Colon (tissue), 2 donors: ENCODE measurements at regions not wholly inside any gene's neighbourhood (a gene's known extent, or its start where the extent isn't known, plus 50 kb on each side); places are given as distances from the start of the nearest gene placed in this dataset.

ENCODE experiments used
- FAIRE-seq: peaks from 2 replicates; lab custom pipeline; 2012; peaks lifted over from hg19 to GRCh38; lab: Jason Lieb, UNC
- donor health status: control.
- donor health status: control.

- FAIRE-seq, result no peak
These were observed 792.7 kb upstream of the CHD1 start for GRCh38 chr5:99721506-99721905.

- FAIRE-seq, result no peak
These were observed 787.1 kb upstream of the CHD1 start for GRCh38 chr5:99715921-99716320.

DNA sequence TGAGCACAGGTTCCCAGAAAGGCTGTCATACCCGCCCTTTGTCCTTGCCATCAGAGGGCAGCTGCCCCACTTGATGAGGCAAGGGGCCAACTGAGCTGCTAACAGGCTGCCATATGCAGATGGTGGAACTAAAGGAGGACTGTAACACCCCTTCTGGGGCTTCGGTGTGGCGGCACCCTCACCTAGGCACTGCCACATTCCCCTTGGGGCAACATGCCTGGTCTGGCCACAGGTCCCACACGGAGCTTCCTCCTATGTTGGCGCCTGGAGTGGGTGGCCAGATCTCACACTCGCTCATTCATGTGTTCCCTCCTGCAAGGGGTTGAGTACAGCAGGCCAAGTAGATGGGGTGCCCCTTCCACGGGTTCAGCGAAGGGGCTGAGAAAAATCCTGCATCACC lies 777.4 kb upstream of the CHD1 start:
- FAIRE-seq, result no peak

DNA sequence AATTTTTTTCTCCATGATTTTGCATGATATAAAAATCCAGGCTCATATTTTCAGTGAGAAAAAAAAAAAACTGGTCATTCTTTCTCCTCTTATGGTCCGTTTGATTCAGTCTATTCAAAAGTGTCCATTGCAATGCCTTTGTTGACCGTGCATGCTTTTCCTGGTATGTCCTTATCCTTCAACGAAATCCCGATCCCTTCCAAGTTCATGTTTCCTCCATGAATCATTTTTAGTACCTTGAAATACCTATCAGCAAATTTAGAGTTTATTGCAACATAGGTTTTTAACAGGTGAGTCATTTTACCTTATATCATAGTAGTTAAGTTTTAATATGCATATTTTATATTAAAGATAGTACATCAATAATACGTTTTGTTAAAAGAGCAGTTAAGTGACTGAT lies 773.8 kb upstream of the CHD1 start:
- no peak for FAIRE-seq

- no peak for FAIRE-seq
These were observed 766.1 kb upstream of the CHD1 start for GRCh38 chr5:99694884-99695283.

GRCh38 chr5:99686538-99686937 lies 757.7 kb upstream of the CHD1 start:
- no peak for FAIRE-seq

GRCh38 chr5:99675974-99676373 lies 747.2 kb upstream of the CHD1 start:
- FAIRE-seq, result no peak

GRCh38 chr5:99674101-99674500 lies 745.3 kb upstream of the CHD1 start:
- FAIRE-seq, result no peak

GRCh38 chr5:99664972-99665371 lies 736.2 kb upstream of the CHD1 start:
- FAIRE-seq, result peak; percentile 60

DNA sequence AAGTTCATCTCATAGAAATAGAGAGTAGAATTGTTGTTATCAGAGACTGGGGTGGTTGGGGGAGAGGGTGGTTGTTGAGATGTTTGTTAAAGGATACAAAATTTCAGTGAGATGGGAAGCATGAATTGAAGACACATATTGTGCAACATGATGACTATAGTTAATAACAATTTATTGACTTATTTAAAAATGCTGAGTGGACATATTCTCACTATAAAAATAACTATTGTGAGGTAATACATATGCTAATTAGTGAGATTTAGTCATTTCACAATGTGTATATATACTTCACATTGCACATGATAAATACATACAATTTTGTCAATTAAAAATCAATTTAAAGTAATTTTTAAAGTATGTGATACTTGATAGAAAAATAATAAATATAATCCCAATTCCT lies 722.5 kb upstream of the CHD1 start:
- FAIRE-seq, result no peak

GRCh38 chr5:99646011-99646647 lies 717.3 kb upstream of the CHD1 start:
- FAIRE-seq, result no peak

DNA sequence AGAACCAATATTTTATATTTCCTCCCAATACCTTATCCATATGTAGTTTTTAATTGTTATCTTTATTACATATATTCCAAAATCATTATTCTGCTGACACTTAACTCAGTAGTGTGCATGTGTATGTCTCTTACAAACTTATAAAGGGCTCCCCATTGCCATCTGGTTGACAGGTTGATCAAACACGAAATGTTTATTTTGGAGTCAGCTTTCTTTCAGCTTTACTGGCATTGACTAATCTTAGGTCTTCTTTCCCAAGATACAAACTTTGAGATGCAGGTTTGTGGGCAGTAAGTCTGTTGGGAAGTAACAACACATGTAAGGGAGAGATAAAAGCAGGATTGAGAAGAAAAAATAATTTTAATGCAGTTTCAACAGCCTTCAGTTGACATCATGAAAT lies 716.0 kb upstream of the CHD1 start:
- no peak for FAIRE-seq

DNA sequence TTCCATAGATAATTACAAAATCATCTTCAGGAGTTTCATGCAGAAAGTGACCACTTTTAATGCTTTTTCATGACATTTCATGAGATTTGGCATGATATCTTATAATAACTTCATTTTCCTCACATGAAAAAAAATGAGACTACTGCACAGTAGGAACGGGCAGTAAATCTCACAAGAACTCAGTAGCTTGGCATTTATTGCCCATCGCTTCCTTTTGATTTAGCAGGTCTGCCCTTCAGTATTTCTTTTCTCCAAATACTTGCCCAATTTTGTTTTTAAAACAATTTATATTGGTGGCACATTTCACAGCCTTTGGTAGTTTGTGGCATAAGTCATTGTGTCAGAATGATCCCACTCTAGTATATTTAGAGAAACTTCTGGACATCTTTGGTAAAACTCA lies 711.8 kb upstream of the CHD1 start:
- no peak for FAIRE-seq

- no peak for FAIRE-seq
These were observed 711.1 kb upstream of the CHD1 start for GRCh38 chr5:99639905-99640304.

DNA sequence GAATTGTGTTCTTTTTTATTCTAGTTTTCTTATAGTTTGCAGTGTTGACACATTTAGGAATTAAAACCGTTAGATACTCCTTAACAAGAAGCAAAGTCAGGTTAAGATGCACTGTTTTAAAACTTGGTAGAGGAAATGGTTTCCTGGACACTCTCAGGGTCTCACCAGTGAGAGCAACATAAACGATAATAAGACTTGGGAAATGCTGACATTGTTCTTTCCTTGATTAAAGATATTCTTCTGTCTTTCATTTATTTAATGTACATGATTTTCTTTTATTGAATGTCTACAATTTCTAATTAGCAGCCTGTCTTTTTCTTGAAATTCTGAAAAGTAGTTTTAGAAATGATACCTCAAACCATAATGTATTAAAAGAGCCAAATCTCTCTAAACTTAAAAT lies 707.9 kb upstream of the CHD1 start:
- no peak for FAIRE-seq

- FAIRE-seq, result no peak
These were observed 693.2 kb upstream of the CHD1 start for GRCh38 chr5:99621772-99622681.

GRCh38 chr5:99617335-99617734 lies 688.5 kb upstream of the CHD1 start:
- no peak for FAIRE-seq

DNA sequence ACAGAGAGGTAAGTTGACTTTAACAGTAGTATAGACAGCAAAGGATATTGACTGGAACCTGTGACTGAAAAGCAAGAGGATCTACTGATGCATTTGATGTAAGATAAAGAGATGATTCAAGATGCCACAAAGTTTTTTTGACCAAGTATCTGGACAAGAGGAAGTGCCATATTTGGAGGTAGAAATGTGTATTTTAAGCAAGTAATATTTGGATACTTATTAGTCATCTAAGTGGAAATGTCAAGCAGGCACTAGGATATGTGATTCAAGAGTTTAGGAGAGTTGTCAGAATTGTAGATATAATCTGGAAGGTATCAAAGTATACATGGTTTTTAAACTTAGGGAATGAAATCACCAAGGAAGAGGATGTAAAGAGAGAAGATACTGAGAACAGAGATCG lies 686.1 kb upstream of the CHD1 start:
- no peak for FAIRE-seq

DNA sequence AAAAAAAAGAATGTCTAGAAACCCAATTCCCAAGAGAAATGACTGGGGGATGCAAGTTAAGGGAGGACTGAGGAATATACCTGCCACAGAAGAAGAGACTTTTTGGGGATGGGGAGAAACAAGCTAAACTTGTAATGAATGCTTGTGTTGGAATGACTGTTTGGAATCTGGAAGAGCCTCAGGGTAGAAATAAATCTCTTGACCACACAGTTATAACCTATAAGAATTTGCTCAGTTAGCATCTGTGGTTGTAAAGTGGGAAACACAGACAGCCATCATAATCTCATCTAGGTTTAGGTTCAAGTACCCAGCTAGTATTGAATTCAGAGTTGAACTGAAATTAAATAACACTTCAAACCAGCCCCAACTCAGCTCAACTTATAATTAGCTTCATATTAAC lies 678.3 kb upstream of the CHD1 start:
- FAIRE-seq, result no peak

GRCh38 chr5:99605904-99606303 lies 677.1 kb upstream of the CHD1 start:
- FAIRE-seq, result no peak

DNA sequence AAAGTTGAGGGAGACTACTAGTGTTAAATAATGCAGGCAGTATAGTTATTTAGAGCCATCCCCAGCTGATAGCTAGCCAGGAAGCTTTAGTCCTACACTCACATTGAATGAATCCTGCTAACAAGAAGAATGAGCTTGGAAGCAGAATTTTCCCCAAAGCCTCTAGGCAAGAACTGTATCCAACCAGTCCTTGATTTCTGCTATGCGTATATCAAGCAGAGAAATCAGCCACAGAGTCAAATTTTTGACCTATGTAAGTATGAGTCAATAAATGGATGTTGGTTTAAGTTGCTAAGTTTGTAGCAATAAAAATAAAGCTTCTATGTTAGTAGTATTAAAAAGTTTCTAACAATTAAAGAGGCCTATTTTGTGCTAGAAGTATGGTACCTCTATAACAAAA lies 672.1 kb upstream of the CHD1 start:
- no peak for FAIRE-seq

DNA sequence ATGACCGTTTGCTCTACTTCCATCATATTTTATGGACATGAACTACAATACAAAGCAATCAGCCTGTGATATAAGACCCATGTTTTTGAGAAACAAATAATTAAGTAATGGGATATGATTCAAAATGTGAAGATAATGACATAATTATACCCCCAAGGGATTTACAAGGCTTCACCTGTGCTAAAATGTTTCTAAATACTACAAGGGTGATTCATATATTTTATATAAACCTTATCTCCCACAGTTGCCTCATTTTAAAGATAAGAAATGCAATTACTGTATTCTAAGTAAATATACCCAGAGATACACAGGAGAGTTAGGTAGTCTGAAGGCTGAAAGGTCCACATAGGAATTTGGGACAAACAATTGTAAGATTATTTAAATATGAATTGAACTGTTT lies 662.0 kb upstream of the CHD1 start:
- no peak for FAIRE-seq

- no peak for FAIRE-seq
These were observed 660.6 kb upstream of the CHD1 start for GRCh38 chr5:99589424-99589823.

- no peak for FAIRE-seq
These were observed 659.2 kb upstream of the CHD1 start for GRCh38 chr5:99587983-99588382.
